ENCODE measurements at regions not wholly inside any gene's neighbourhood (a gene's known extent, or its start where the extent isn't known, plus 50 kb on each side); places are given as distances from the start of the nearest gene placed in this dataset.
"Not testable (repeated sequence)": the region's sequence is repeated elsewhere in the genome, so short reads cannot be mapped to it uniquely, and the experiment has no call there.

GRCh38 chr18:22284581-22285360, 115.4 kb downstream of the GATA6 start:
- intact Hi-C loops (cut with micrococcal nuclease; ENCODE audit: unreplicated experiment) = loop anchor here (5.0 kb wide), 1 partner anchor 52 kb away; no protein-coding TSS in a partner anchor
- TF ChIP-seq, protein P1, sequence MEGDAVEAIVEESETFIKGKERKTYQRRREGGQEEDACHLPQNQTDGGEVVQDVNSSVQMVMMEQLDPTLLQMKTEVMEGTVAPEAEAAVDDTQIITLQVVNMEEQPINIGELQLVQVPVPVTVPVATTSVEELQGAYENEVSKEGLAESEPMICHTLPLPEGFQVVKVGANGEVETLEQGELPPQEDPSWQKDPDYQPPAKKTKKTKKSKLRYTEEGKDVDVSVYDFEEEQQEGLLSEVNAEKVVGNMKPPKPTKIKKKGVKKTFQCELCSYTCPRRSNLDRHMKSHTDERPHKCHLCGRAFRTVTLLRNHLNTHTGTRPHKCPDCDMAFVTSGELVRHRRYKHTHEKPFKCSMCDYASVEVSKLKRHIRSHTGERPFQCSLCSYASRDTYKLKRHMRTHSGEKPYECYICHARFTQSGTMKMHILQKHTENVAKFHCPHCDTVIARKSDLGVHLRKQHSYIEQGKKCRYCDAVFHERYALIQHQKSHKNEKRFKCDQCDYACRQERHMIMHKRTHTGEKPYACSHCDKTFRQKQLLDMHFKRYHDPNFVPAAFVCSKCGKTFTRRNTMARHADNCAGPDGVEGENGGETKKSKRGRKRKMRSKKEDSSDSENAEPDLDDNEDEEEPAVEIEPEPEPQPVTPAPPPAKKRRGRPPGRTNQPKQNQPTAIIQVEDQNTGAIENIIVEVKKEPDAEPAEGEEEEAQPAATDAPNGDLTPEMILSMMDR (IDR thresholded peaks at IDR 0.05; ENCODE audit: insufficient read depth in 1 of 2, low read depth in 1 of 2, low read length in 1 of 2, severe bottlenecking in 1 of 2, unreplicated experiment in 1 of 2) = no peak
- 0 out of 2 replicates have a peak, but pooled peaks cover 5% of the 10 kb centered on the region for H3K9me3 ChIP-seq
- no peaks in the 10 kb centered on the region for H3K36me3 ChIP-seq (ENCODE audit: control insufficient read depth, insufficient read depth, low read length)
- Mint-ChIP-seq H3K27ac (ENCODE audit: unreplicated experiment) (no peak overlapping the region), H3K36me3 (ENCODE audit: insufficient read depth, unreplicated experiment) (no peaks in the 10 kb centered on the region), H3K27me3 (ENCODE audit: insufficient read depth, unreplicated experiment) (no peaks in the 10 kb centered on the region), H3K4me1 (ENCODE audit: low read depth, unreplicated experiment) (peaks cover 20% of the 10 kb centered on the region), H3K4me3 (ENCODE audit: unreplicated experiment) (no peak overlapping the region), H3K9me3 (ENCODE audit: unreplicated experiment) (no peaks in the 10 kb centered on the region)
- BruUV-seq (replicated peaks) = no TSS peak
- no peak overlapping the region for H3K4me3 ChIP-seq (ENCODE audit: low read depth, low read length)
- H3K27me3 ChIP-seq (replicated peaks; ENCODE audit: control insufficient read depth, insufficient read depth, low read length) = no peaks in the 10 kb centered on the region
- H3K4me1 ChIP-seq = peaks cover 16% of the 10 kb centered on the region
- CTCF ChIA-PET = no interaction called here
- no peak for DNase-seq
- POLR2A ChIA-PET = no interaction called here

GRCh38 chr18:22283855-22284254, 114.5 kb downstream of the GATA6 start:
- CTCF ChIA-PET; POLR2A ChIA-PET; H3K36me3 ChIP-seq (ENCODE audit: control insufficient read depth, insufficient read depth, low read length); H3K9me3 Mint-ChIP-seq (ENCODE audit: unreplicated experiment); H3K27me3 ChIP-seq (replicated peaks; ENCODE audit: control insufficient read depth, insufficient read depth, low read length); BruUV-seq (replicated peaks); H3K36me3 Mint-ChIP-seq (ENCODE audit: insufficient read depth, unreplicated experiment); H3K27me3 Mint-ChIP-seq (ENCODE audit: insufficient read depth, unreplicated experiment); DNase-seq; H3K9me3 ChIP-seq; H3K27ac Mint-ChIP-seq (ENCODE audit: unreplicated experiment); H3K4me3 ChIP-seq (ENCODE audit: low read depth, low read length); H3K4me3 Mint-ChIP-seq (ENCODE audit: unreplicated experiment): not testable (repeated sequence)
- intact Hi-C loops (cut with micrococcal nuclease; ENCODE audit: unreplicated experiment) = loop anchor here (5.0 kb wide), 1 partner anchor 52 kb away; no protein-coding TSS in a partner anchor
- H3K4me1 Mint-ChIP-seq (ENCODE audit: low read depth, unreplicated experiment) = peaks cover 20% of the 10 kb centered on the region
- peaks cover 16% of the 10 kb centered on the region for H3K4me1 ChIP-seq

DNA sequence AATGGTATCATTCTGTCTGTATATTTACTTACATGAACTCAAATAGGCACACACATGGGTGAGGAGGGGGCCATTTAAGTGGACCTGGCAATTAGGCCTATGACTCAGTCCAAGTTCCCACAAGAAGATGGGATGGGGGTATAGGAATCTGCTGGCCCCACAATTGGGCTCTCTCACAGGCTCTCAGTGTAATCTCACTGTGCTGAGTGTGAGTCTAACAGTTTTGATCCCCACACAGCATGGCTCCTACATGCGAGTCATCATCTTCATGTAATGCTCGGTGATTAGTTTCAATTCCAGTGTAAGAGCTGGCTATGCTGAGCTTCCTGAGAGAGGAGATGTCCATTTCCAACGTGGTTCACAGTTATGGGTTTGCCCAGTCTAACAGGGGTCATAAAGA, 114.0 kb downstream of the GATA6 start:
- intact Hi-C loops (cut with micrococcal nuclease; ENCODE audit: unreplicated experiment) = loop anchor here (5.0 kb wide), 1 partner anchor 51 kb away; no protein-coding TSS in a partner anchor
- H3K27ac Mint-ChIP-seq (ENCODE audit: unreplicated experiment) = peak overlapping the region; percentile 82

More for the DNA sequence above, 114.0 kb downstream of the GATA6 start:
- CTCF ChIA-PET = no interaction called here
- TF ChIP-seq, protein P1 (IDR thresholded peaks at IDR 0.05; ENCODE audit: insufficient read depth in 1 of 2, low read depth in 1 of 2, low read length in 1 of 2, severe bottlenecking in 1 of 2, unreplicated experiment in 1 of 2) = no peak
- no TSS peak for BruUV-seq (replicated peaks)
- Histone ChIP-seq H3K36me3 (ENCODE audit: control insufficient read depth, insufficient read depth, low read length) (no peaks in the 10 kb centered on the region), H3K4me3 (ENCODE audit: low read depth, low read length) (no peak overlapping the region), H3K4me1 (peaks cover 16% of the 10 kb centered on the region), H3K9me3 (0 out of 2 replicates have a peak, but pooled peaks cover 5% of the 10 kb centered on the region), H3K27me3 (replicated peaks; ENCODE audit: control insufficient read depth, insufficient read depth, low read length) (no peaks in the 10 kb centered on the region)
- DNase-seq = no peak
- Mint-ChIP-seq H3K36me3 (ENCODE audit: insufficient read depth, unreplicated experiment) (no peaks in the 10 kb centered on the region), H3K4me3 (ENCODE audit: unreplicated experiment) (no peak overlapping the region), H3K4me1 (ENCODE audit: low read depth, unreplicated experiment) (peaks cover 20% of the 10 kb centered on the region), H3K27me3 (ENCODE audit: insufficient read depth, unreplicated experiment) (no peaks in the 10 kb centered on the region), H3K9me3 (ENCODE audit: unreplicated experiment) (no peaks in the 10 kb centered on the region)
- POLR2A ChIA-PET = no interaction called here

Measured in Caco-2 (cell line).